ENCODE measurements at regions not wholly inside any gene's neighbourhood (a gene's known extent, or its start where the extent isn't known, plus 50 kb on each side); places are given as distances from the start of the nearest gene placed in this dataset.

- intact Hi-C loops (cut with DNase I): no loop called here
- no peak overlapping the region for H3K4me3 ChIP-seq
- no peak for DNase-seq
- no peaks in the 10 kb centered on the region for H3K36me3 ChIP-seq
- ATAC-seq: peak in 1 of 4 donors; percentile 32
- no peak overlapping the region for H3K27ac ChIP-seq
- no peaks in the 10 kb centered on the region for H3K9me3 ChIP-seq
- no peaks in the 10 kb centered on the region for H3K4me1 ChIP-seq
- TF ChIP-seq POLR2A (IDR thresholded peaks at IDR 0.05) (no peak), CTCF (IDR thresholded peaks at IDR 0.05) (no peak)
- H3K27me3 ChIP-seq: no peaks in the 10 kb centered on the region
These were observed 1516.4 kb downstream of the AACS start for GRCh38 chr12:126581655-126582054.

DNA sequence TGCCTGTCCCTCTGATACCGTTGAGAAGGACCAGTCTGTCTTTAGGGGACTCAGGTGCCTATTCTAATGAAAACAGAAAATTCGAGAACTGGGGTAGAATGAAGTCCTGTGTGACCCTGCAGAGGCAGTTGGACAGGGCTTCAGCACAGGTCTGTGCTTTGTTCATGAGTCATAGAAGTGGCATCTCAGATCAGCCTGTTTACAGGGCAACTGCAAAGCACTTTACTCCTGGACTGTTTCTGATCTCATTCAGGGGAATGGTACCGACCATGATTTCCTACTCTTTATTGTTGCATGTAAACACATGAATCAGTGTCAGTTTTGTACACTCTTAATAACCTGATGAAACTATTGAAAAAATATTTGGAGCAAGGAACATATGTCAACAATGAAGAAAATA, 1517.0 kb downstream of the AACS start:
- DNase-seq (no peak), ATAC-seq (peak in 2 of 4 donors; percentile 60 to 62)
- H3K4me3 ChIP-seq: no peak overlapping the region
- H3K4me1 ChIP-seq: no peaks in the 10 kb centered on the region
- H3K27ac ChIP-seq: no peak overlapping the region
- H3K27me3 ChIP-seq: no peaks in the 10 kb centered on the region
- TF ChIP-seq CTCF (IDR thresholded peaks at IDR 0.05): no peak
- 49 to 61% (median 53%) methylated on average over 3 of the region's 3 CpGs for WGBS, 4 donors
- H3K36me3 ChIP-seq: no peaks in the 10 kb centered on the region
- intact Hi-C loops (cut with DNase I): no loop called here
- H3K9me3 ChIP-seq: no peaks in the 10 kb centered on the region

GRCh38 chr12:126588586-126589249, 1523.5 kb downstream of the AACS start:
- intact Hi-C loops (cut with DNase I): no loop called here
- Histone ChIP-seq H3K27me3 (peaks cover 0 to 3% (median 0%) of the 10 kb centered on the region in 9 donors), H3K4me3 (no peak overlapping the region), H3K36me3 (no peaks in the 10 kb centered on the region), H3K9me3 (no peaks in the 10 kb centered on the region), H3K4me1 (no peaks in the 10 kb centered on the region), H3K27ac (no peak overlapping the region)
- 62 to 76% (median 70%) methylated on average over 8 of the region's 8 CpGs for WGBS, 4 donors
- no peak for TF ChIP-seq POLR2A (IDR thresholded peaks at IDR 0.05)
- DNase-seq (no peak), ATAC-seq (no peak)

GRCh38 chr12:126591533-126591932, 1526.3 kb downstream of the AACS start:
- no peak overlapping the region for H3K4me3 ChIP-seq
- 68 to 88% (median 78%) methylated on average over 2 of the region's 2 CpGs for WGBS, 4 donors
- ATAC-seq (no peak), DNase-seq (no peak)
- peaks cover 0 to 3% (median 0%) of the 10 kb centered on the region in 9 donors for H3K27me3 ChIP-seq
- no peaks in the 10 kb centered on the region for H3K4me1 ChIP-seq
- intact Hi-C loops (cut with DNase I): no loop called here
- no peak for TF ChIP-seq CTCF (IDR thresholded peaks at IDR 0.05)
- no peaks in the 10 kb centered on the region for H3K36me3 ChIP-seq
- H3K9me3 ChIP-seq: no peaks in the 10 kb centered on the region
- H3K27ac ChIP-seq: no peak overlapping the region

All from heart left ventricle (tissue), 16 donors.